ENCODE measurements at regions not wholly inside any gene's neighbourhood (a gene's known extent, or its start where the extent isn't known, plus 50 kb on each side); places are given as distances from the start of the nearest gene placed in this dataset. TPM values are rescaled to one million over a fixed set of nuclear protein-coding genes. Genes with fewer than 3 reads are reported as not detected.

DNA sequence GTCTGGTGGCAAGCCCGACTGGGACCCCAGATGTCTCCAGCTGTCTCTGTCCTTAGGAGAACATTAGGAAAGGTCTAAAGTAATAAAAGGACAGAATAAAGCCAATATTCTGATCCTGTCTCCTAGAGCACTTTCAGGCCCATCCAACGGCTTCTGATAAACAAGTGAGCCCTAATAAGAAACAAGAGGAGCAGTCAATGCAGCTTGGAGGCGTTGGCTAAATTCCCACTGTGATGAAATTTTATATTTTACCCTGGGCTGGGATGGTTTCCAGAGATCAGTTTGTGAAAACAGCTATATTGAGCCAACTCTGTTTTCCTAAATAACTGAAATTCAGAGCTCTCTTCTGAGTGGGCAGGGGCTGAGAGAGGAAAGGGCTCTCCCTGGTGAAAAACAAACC is 55.5 kb upstream of the SRRM4 start:
- Histone ChIP-seq H3K27ac (ENCODE audit: low read depth, low read length) (no peak overlapping the region), H3K9me3 (ENCODE audit: control insufficient read depth, insufficient read depth, low read length) (peaks cover 17% of the 10 kb centered on the region; the same call in 1 of the 2 replicates), H3K27me3 (ENCODE audit: control insufficient read depth, insufficient read depth, low read length) (no peaks in the 10 kb centered on the region), H3K4me3 (ENCODE audit: low read depth, low read length) (no peak overlapping the region)
- ChIA-PET CTCF (no interaction called here), POLR2A (no interaction called here)
- no peak for DNase-seq (ENCODE audit: low read depth, low spot score)
- TF ChIP-seq CTCF (IDR thresholded peaks at IDR 0.05; ENCODE audit: low read depth, low read length): no peak

Small RNA genes lying in the stretch of these regions (small RNA-seq; reads per million reads assigned to genes)
- gene RF00428 (ENCODE audit: insufficient read length, low read depth): not detected
- gene RNA5SP374 (ENCODE audit: insufficient read length, low read depth): not detected
